GM18519 (cell line): ENCODE measurements at regions not wholly inside any gene's neighbourhood (a gene's known extent, or its start where the extent isn't known, plus 50 kb on each side); places are given as distances from the start of the nearest gene placed in this dataset.

Source experiments
- ATAC-seq: cut with Tn5 transposase; IDR thresholded peaks from one replicate; pipeline ENCODE4 v1.9.1; 2021; ENCODE audit warnings: mild to moderate bottlenecking, moderate library complexity; ENCODE audit not compliant: unreplicated experiment, low FRiP score

- ATAC-seq, result no peak
Measured at GRCh38 chr12:107558816-107559382, 126.7 kb upstream of the PWP1 start.

GRCh38 chr12:107560165-107560898 lies 125.3 kb upstream of the PWP1 start:
- ATAC-seq, result no peak

- no peak for ATAC-seq
Measured at GRCh38 chr12:107560899-107561285, 124.7 kb upstream of the PWP1 start.

GRCh38 chr12:107564946-107565345 lies 120.7 kb upstream of the PWP1 start:
- ATAC-seq, result no peak

- ATAC-seq, result no peak
Measured at GRCh38 chr12:107565551-107565950, 120.0 kb upstream of the PWP1 start.

- no peak for ATAC-seq
Measured at GRCh38 chr12:107567876-107568619, 117.6 kb upstream of the PWP1 start.

- no peak for ATAC-seq
Measured at GRCh38 chr12:107568718-107569117, 116.9 kb upstream of the PWP1 start.

GRCh38 chr12:107570721-107571120 lies 114.9 kb upstream of the PWP1 start:
- ATAC-seq, result no peak

GRCh38 chr12:107571492-107571891 lies 114.1 kb upstream of the PWP1 start:
- ATAC-seq, result no peak

GRCh38 chr12:107574691-107575090 lies 110.9 kb upstream of the PWP1 start:
- no peak for ATAC-seq

GRCh38 chr12:107580750-107581618 lies 104.6 kb upstream of the PWP1 start:
- no peak for ATAC-seq

GRCh38 chr12:107581619-107582015 lies 104.0 kb upstream of the PWP1 start:
- ATAC-seq, result no peak

- no peak for ATAC-seq
Measured at GRCh38 chr12:107583551-107583950, 102.0 kb upstream of the PWP1 start.

GRCh38 chr12:107584563-107584962 lies 101.0 kb upstream of the PWP1 start:
- ATAC-seq, result no peak

GRCh38 chr12:107586256-107586970 lies 99.2 kb upstream of the PWP1 start:
- no peak for ATAC-seq

- ATAC-seq, result no peak
Measured at GRCh38 chr12:107590413-107590812, 95.2 kb upstream of the PWP1 start.

- no peak for ATAC-seq
Measured at GRCh38 chr12:107590814-107591375, 94.7 kb upstream of the PWP1 start.

GRCh38 chr12:107593713-107594381 lies 91.8 kb upstream of the PWP1 start:
- ATAC-seq, result no peak

GRCh38 chr12:107594995-107595394 lies 90.6 kb upstream of the PWP1 start:
- ATAC-seq, result no peak
